Fibroblast of skin of right biceps (primary cell): ENCODE measurements at regions not wholly inside any gene's neighbourhood (a gene's known extent, or its start where the extent isn't known, plus 50 kb on each side); places are given as distances from the start of the nearest gene placed in this dataset.

ENCODE experiments used
- DNase-seq: peaks from one replicate; pipeline ENCODE4 v3.0.0-alpha.2; 2013

GRCh38 chr21:16978309-16978895 is 534.4 kb upstream of the CXADR start:
- DNase-seq = no peak

GRCh38 chr21:16979574-16979973 is 533.3 kb upstream of the CXADR start:
- no peak for DNase-seq

- DNase-seq = no peak
Measured at GRCh38 chr21:16983420-16983819, 529.4 kb upstream of the CXADR start.

- no peak for DNase-seq
Measured at GRCh38 chr21:16992448-16992847, 520.4 kb upstream of the CXADR start.

GRCh38 chr21:16993416-16994038 is 519.3 kb upstream of the CXADR start:
- peak; percentile 11 for DNase-seq

- DNase-seq = peak; percentile 6
Measured at GRCh38 chr21:17002594-17003257, 510.1 kb upstream of the CXADR start.

- peak; percentile 78 for DNase-seq
Measured at GRCh38 chr21:17003258-17003615, 509.6 kb upstream of the CXADR start.

GRCh38 chr21:17003763-17004373 is 509.0 kb upstream of the CXADR start:
- DNase-seq = peak; percentile 44

GRCh38 chr21:17032141-17032655 is 480.6 kb upstream of the CXADR start:
- no peak for DNase-seq

- DNase-seq = no peak
Measured at GRCh38 chr21:17044696-17045095, 468.1 kb upstream of the CXADR start.

GRCh38 chr21:17045214-17045853 is 467.5 kb upstream of the CXADR start:
- DNase-seq = peak; percentile 21

- DNase-seq = no peak
Measured at GRCh38 chr21:17048974-17049373, 463.9 kb upstream of the CXADR start.

GRCh38 chr21:17050156-17050555 is 462.7 kb upstream of the CXADR start:
- DNase-seq = no peak

GRCh38 chr21:17050646-17051045 is 462.2 kb upstream of the CXADR start:
- no peak for DNase-seq

- DNase-seq = no peak
Measured at GRCh38 chr21:17051054-17051453, 461.8 kb upstream of the CXADR start.

- DNase-seq = no peak
Measured at GRCh38 chr21:17053321-17053720, 459.5 kb upstream of the CXADR start.

- no peak for DNase-seq
Measured at GRCh38 chr21:17059936-17060335, 452.9 kb upstream of the CXADR start.

- DNase-seq = no peak
Measured at GRCh38 chr21:17066006-17066405, 446.8 kb upstream of the CXADR start.

- no peak for DNase-seq
Measured at GRCh38 chr21:17071093-17071492, 441.8 kb upstream of the CXADR start.

- DNase-seq = no peak
Measured at GRCh38 chr21:17081193-17081592, 431.6 kb upstream of the CXADR start.

GRCh38 chr21:17082843-17083483 is 429.9 kb upstream of the CXADR start:
- DNase-seq = no peak

GRCh38 chr21:17085707-17086106 is 427.1 kb upstream of the CXADR start:
- DNase-seq = no peak

- no peak for DNase-seq
Measured at GRCh38 chr21:17088500-17088899, 424.3 kb upstream of the CXADR start.
